ENCODE measurements at regions not wholly inside any gene's neighbourhood (a gene's known extent, or its start where the extent isn't known, plus 50 kb on each side); places are given as distances from the start of the nearest gene placed in this dataset.
"Not testable (repeated sequence)": the region's sequence is repeated elsewhere in the genome, so short reads cannot be mapped to it uniquely, and the experiment has no call there.

DNA sequence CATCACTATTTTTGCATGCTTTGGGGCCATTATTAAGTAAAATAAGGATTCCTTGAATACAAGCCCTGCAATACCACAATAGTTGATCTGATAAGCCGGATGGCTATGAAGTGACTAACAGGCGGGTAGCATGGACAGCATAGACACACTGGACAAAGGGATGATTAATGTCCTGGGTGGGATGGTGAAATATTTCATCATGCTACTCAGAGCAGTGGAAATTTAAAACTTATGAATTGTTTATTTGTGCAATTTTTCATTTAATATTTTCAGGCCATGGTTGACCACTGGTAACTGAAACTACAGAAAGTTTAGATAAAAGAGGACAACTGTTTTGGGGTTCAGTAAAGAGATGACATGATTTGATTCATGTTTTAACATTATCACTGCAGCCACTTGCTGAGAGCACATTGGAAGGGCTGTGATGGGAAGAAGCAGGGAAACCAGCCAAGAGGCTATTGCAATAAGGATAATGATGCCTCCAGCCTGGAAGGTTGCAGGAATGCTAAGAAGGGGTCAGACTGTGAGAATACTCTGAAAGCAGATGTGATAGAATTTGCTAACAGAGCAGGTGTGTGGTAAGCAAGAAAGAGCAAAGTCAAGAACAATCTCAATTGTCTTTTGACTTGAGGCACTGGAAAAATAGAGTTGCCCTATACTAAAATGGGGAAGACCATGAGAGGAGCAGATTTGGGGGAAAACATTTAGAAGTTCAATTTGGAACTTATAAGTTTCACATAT, 62.5 kb upstream of the TNFSF4 start:
- Histone ChIP-seq H3K9me2 (ENCODE audit: insufficient read depth) (no peaks in the 10 kb centered on the region), H3K9me3 (ENCODE audit: insufficient read depth, low read depth) (no peaks in the 10 kb centered on the region), H3K27ac (peak overlapping the region; percentile 93), H3K4me3 (no peak overlapping the region), H3F3A (ENCODE audit: insufficient read depth, low read depth) (peaks cover 19% of the 10 kb centered on the region; the same call in 1 of the 2 replicates), H3K79me2 (ENCODE audit: low read depth) (no peaks in the 10 kb centered on the region), H3K4me1 (replicated peaks; ENCODE audit: insufficient read depth) (peaks cover 24% of the 10 kb centered on the region), H2AFZ (peak overlapping the region; percentile 61), H4K20me1 (ENCODE audit: insufficient read depth) (no peaks in the 10 kb centered on the region), H3K27me3 (ENCODE audit: insufficient read depth, low read depth) (no peaks in the 10 kb centered on the region), H3K36me3 (ENCODE audit: low read depth) (no peaks in the 10 kb centered on the region), H3K4me2 (peak overlapping the region; percentile 50)
- ChIA-PET POLR2A (ENCODE audit: unreplicated experiment) (no interaction called here), CTCF (no interaction called here)
- no TSS peak for BruUV-seq (replicated peaks)
- peak; percentile 51 to 82 for DNase-seq
- TF ChIP-seq, protein P1, sequence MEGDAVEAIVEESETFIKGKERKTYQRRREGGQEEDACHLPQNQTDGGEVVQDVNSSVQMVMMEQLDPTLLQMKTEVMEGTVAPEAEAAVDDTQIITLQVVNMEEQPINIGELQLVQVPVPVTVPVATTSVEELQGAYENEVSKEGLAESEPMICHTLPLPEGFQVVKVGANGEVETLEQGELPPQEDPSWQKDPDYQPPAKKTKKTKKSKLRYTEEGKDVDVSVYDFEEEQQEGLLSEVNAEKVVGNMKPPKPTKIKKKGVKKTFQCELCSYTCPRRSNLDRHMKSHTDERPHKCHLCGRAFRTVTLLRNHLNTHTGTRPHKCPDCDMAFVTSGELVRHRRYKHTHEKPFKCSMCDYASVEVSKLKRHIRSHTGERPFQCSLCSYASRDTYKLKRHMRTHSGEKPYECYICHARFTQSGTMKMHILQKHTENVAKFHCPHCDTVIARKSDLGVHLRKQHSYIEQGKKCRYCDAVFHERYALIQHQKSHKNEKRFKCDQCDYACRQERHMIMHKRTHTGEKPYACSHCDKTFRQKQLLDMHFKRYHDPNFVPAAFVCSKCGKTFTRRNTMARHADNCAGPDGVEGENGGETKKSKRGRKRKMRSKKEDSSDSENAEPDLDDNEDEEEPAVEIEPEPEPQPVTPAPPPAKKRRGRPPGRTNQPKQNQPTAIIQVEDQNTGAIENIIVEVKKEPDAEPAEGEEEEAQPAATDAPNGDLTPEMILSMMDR (conservative IDR thresholded peaks at IDR 0.05), result no peak
- no peak for TF ChIP-seq EZH2 (IDR thresholded peaks at IDR 0.05; ENCODE audit: low read depth)
- intact Hi-C loops (cut with micrococcal nuclease; ENCODE audit: unreplicated experiment), result loop anchor here (1.0 kb wide), 1 partner anchor 351 kb away; no protein-coding TSS in a partner anchor

DNA sequence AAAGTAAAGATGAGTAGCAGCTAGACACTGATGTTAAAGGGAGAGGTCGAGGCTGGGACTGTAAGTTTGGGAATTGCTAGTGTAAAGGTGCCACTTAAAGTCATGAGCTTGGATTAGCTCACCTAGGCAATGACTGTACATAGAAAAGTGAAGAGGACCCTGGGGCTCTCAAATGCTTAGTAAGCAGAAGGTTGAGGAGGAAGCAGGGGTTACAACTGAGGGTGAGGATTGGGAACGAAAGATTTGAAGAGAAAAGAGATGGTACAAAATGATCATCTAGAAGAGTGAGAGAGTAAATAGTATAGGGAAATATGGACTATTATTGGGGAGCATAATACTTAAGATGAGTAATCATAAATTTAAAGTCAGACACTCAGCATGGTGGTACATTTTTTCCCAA, 63.1 kb upstream of the TNFSF4 start:
- H3K9me3 ChIP-seq (ENCODE audit: insufficient read depth, low read depth), result no peaks in the 10 kb centered on the region
- ChIA-PET POLR2A (ENCODE audit: unreplicated experiment) (no interaction called here), CTCF (no interaction called here)
- intact Hi-C loops (cut with micrococcal nuclease; ENCODE audit: unreplicated experiment), result no loop called here
- no peaks in the 10 kb centered on the region for H4K20me1 ChIP-seq (ENCODE audit: insufficient read depth)
- H3K4me3 ChIP-seq, result no peak overlapping the region
- peaks cover 24% of the 10 kb centered on the region for H3K4me1 ChIP-seq (replicated peaks; ENCODE audit: insufficient read depth)
- no peak for DNase-seq
- no TSS peak for BruUV-seq (replicated peaks)
- H3K4me2 ChIP-seq, result peak overlapping the region; percentile 50
- H3K9me2 ChIP-seq (ENCODE audit: insufficient read depth), result no peaks in the 10 kb centered on the region
- H3F3A ChIP-seq (ENCODE audit: insufficient read depth, low read depth), result peaks cover 19% of the 10 kb centered on the region; the same call in 1 of the 2 replicates
- TF ChIP-seq, protein P1 (conservative IDR thresholded peaks at IDR 0.05), result no peak
- no peak for TF ChIP-seq EZH2 (IDR thresholded peaks at IDR 0.05; ENCODE audit: low read depth)
- H3K79me2 ChIP-seq (ENCODE audit: low read depth), result no peaks in the 10 kb centered on the region
- peak overlapping the region; percentile 93 for H3K27ac ChIP-seq
- no peak overlapping the region for H2AFZ ChIP-seq
- H3K36me3 ChIP-seq (ENCODE audit: low read depth), result no peaks in the 10 kb centered on the region
- H3K27me3 ChIP-seq (ENCODE audit: insufficient read depth, low read depth), result no peaks in the 10 kb centered on the region

DNA sequence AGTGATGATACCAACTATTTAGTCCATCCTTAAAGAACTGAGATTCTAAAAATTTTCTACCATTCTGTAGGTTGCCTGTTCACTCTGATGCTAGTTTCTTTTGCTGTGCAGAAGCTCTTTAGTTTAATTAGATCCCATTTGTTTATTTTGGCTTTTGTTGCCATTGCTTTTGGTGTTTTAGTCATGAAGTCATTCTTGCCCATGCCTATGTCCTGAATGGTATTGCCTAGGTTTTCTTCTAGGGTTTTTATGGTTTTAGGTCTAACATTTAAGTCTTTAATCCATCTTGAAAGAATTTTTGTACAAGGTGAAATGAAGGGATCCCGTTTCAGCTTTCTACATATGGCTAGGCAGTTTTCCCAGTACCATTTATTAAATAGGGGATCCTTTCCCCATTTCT, 63.9 kb upstream of the TNFSF4 start:
- H3K4me3 ChIP-seq; POLR2A ChIA-PET (ENCODE audit: unreplicated experiment); H4K20me1 ChIP-seq (ENCODE audit: insufficient read depth); H3K79me2 ChIP-seq (ENCODE audit: low read depth); H3K36me3 ChIP-seq (ENCODE audit: low read depth); DNase-seq; H3K9me3 ChIP-seq (ENCODE audit: insufficient read depth, low read depth); H3K4me2 ChIP-seq; intact Hi-C loops (cut with micrococcal nuclease; ENCODE audit: unreplicated experiment); H3K9me2 ChIP-seq (ENCODE audit: insufficient read depth); H3K27ac ChIP-seq; H2AFZ ChIP-seq; H3K27me3 ChIP-seq (ENCODE audit: insufficient read depth, low read depth); BruUV-seq (replicated peaks); CTCF ChIA-PET: not testable (repeated sequence)
- peaks cover 19% of the 10 kb centered on the region; the same call in 1 of the 2 replicates for H3F3A ChIP-seq (ENCODE audit: insufficient read depth, low read depth)
- H3K4me1 ChIP-seq (replicated peaks; ENCODE audit: insufficient read depth), result peaks cover 24% of the 10 kb centered on the region

DNA sequence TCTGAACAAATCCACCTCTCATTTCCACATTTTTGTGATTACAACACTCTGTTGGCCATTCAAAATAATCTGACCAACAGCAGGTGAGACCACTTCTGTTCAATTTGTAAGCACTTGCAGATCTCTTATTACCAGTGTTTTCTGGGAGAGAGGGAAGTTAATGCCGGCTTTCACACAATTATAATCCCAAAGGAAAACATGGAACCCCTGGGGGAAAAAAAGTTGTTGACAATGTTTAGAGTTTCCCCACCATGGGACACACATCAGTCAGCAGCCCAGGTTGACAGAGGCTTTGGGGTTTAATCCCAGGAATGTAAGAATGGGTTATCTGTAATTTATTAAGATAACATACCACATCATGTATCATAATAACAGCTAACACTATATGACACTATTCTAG, 68.4 kb upstream of the TNFSF4 start:
- no peak overlapping the region for H3K4me3 ChIP-seq
- intact Hi-C loops (cut with micrococcal nuclease; ENCODE audit: unreplicated experiment), result no loop called here
- no peaks in the 10 kb centered on the region for H3K36me3 ChIP-seq (ENCODE audit: low read depth)
- peaks cover 4% of the 10 kb centered on the region for H3K4me1 ChIP-seq (replicated peaks; ENCODE audit: insufficient read depth)
- TF ChIP-seq, protein P1 (conservative IDR thresholded peaks at IDR 0.05), result no peak
- TF ChIP-seq EZH2 (IDR thresholded peaks at IDR 0.05; ENCODE audit: low read depth), result no peak
- no TSS peak for BruUV-seq (replicated peaks)
- H4K20me1 ChIP-seq (ENCODE audit: insufficient read depth), result no peaks in the 10 kb centered on the region
- H3K27me3 ChIP-seq (ENCODE audit: insufficient read depth, low read depth), result no peaks in the 10 kb centered on the region
- no peak overlapping the region for H3K4me2 ChIP-seq
- no peak overlapping the region for H3K27ac ChIP-seq
- H3K9me2 ChIP-seq (ENCODE audit: insufficient read depth), result no peaks in the 10 kb centered on the region
- DNase-seq, result no peak
- H2AFZ ChIP-seq, result no peak overlapping the region
- H3F3A ChIP-seq (ENCODE audit: insufficient read depth, low read depth), result peaks cover 1% of the 10 kb centered on the region; the same call in 1 of the 2 replicates
- H3K9me3 ChIP-seq (ENCODE audit: insufficient read depth, low read depth), result no peaks in the 10 kb centered on the region
- H3K79me2 ChIP-seq (ENCODE audit: low read depth), result no peaks in the 10 kb centered on the region
- ChIA-PET POLR2A (ENCODE audit: unreplicated experiment) (no interaction called here), CTCF (no interaction called here)
